DOHH2 (cell line): ENCODE measurements at regions not wholly inside any gene's neighbourhood (a gene's known extent, or its start where the extent isn't known, plus 50 kb on each side); places are given as distances from the start of the nearest gene placed in this dataset.

Experiments used
- H3F3A ChIP-seq: fragments of 200-600 bp; sonication (generic), shearing (Covaris generic); 2 replicates; pipeline ENCODE4 v1.6.0; 2016; ENCODE audit warnings: antibody characterized with exemption, mild to moderate bottlenecking; ENCODE audit not compliant: control insufficient read depth, insufficient read depth
- H3K27ac ChIP-seq: fragments of 200-600 bp; sonication (generic); 2 replicates; pipeline ENCODE4 v1.5.1; 2014; ENCODE audit warnings: low read depth, mild to moderate bottlenecking, low read length, moderate library complexity
- H3K27me3 ChIP-seq: fragments of 200-600 bp; sonication (generic); 2 replicates; pipeline ENCODE4 v1.6.1; 2014; ENCODE audit warnings: mild to moderate bottlenecking, low read length, mixed read lengths; ENCODE audit not compliant: control insufficient read depth
- H3K36me3 ChIP-seq: fragments of 200-600 bp; sonication (generic); 2 replicates; pipeline ENCODE4 v1.6.1; 2014; ENCODE audit warnings: mild to moderate bottlenecking, low read length, moderate library complexity, mixed read lengths; ENCODE audit not compliant: control insufficient read depth
- H3K4me1 ChIP-seq: fragments of 200-600 bp; sonication (generic); 2 replicates; pipeline ENCODE4 v1.6.1; 2014; ENCODE audit warnings: mild to moderate bottlenecking, low read length, mixed read lengths; ENCODE audit not compliant: control insufficient read depth
- H3K4me2 ChIP-seq: fragments of 200-600 bp; sonication (generic); 2 replicates; pipeline ENCODE4 v1.6.0; 2014; ENCODE audit warnings: mild to moderate bottlenecking, low read length, moderate library complexity
- H3K4me3 ChIP-seq: fragments of 200-600 bp; sonication (generic); 2 replicates; pipeline ENCODE4 v1.5.1; 2014; ENCODE audit warnings: mild to moderate bottlenecking, low read length, mixed read lengths
- H3K79me2 ChIP-seq: fragments of 200-600 bp; sonication (generic); 2 replicates; pipeline ENCODE4 v1.6.1; 2014; ENCODE audit warnings: mild to moderate bottlenecking, low read length, mixed read lengths; ENCODE audit not compliant: control insufficient read depth
- H3K9me2 ChIP-seq: fragments of 200-600 bp; sonication (generic); replicated peaks from 2 replicates; pipeline ENCODE4 v1.6.1; 2014; ENCODE audit warnings: mild to moderate bottlenecking, low read length, mixed read lengths; ENCODE audit not compliant: control insufficient read depth
- H3K9me3 ChIP-seq: fragments of 200-600 bp; sonication (generic); 2 replicates; pipeline ENCODE4 v1.6.1; 2014; ENCODE audit warnings: antibody characterized with exemption, low read length, mixed read lengths; ENCODE audit not compliant: control insufficient read depth, insufficient read depth
- H4K20me1 ChIP-seq: fragments of 200-600 bp; sonication (generic); 2 replicates; pipeline ENCODE4 v1.6.0; 2014; ENCODE audit warnings: low read depth, mild to moderate bottlenecking, antibody characterized with exemption, low read length, moderate library complexity; ENCODE audit not compliant: control insufficient read depth, insufficient read depth
- EZH2phosphoT487 ChIP-seq: fragments of 200-600 bp; sonication (generic); IDR thresholded peaks from 2 replicates; pipeline ENCODE4 v1.6.1; 2017; ENCODE audit warnings: borderline replicate concordance, mild to moderate bottlenecking, antibody characterized with exemption, low read length, moderate library complexity, mixed read lengths
- TF ChIP-seq, protein P1 (sequence below): fragments of 200-600 bp; sonication (generic); IDR thresholded peaks from one replicate; pipeline ENCODE4 v1.5.1; 2014; ENCODE audit warnings: antibody characterized with exemption, mild to moderate bottlenecking, low read depth, low read length; ENCODE audit not compliant: poor library complexity, severe bottlenecking

DNA sequence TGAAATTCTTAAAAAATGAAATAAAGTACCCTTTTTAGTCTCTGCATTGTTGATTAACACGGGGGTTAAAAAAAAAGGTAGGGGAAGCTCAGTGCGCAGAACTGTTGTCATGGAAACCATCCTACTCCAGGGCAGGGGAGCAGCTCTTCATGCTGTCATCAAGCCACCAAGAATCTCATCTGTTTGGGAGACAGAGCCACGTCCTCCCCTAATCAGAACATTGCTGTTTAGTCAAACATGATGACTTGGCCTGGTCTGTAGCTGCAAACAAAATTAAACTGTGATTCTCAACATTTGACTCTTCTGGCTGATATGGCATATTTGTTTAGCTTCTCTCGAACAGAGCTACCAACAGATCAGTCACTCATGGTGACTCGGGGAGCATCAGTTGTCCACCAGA is 254.4 kb upstream of the KLF14 start:
- Histone ChIP-seq H3K9me3 (no peaks in the 10 kb centered on the region), H3K27me3 (no peaks in the 10 kb centered on the region), H3K4me1 (peaks cover 12% of the 10 kb centered on the region), H3K9me2 (no peaks in the 10 kb centered on the region), H3K4me2 (no peak overlapping the region), H3K36me3 (peaks cover 59% of the 10 kb centered on the region), H3K79me2 (peaks cover 75% of the 10 kb centered on the region), H3K4me3 (no peak overlapping the region), H3K27ac (no peak overlapping the region), H3F3A (peaks cover 20% of the 10 kb centered on the region; the same call in 1 of the 2 replicates), H4K20me1 (peaks cover 19% of the 10 kb centered on the region)
- TF ChIP-seq, protein P1, sequence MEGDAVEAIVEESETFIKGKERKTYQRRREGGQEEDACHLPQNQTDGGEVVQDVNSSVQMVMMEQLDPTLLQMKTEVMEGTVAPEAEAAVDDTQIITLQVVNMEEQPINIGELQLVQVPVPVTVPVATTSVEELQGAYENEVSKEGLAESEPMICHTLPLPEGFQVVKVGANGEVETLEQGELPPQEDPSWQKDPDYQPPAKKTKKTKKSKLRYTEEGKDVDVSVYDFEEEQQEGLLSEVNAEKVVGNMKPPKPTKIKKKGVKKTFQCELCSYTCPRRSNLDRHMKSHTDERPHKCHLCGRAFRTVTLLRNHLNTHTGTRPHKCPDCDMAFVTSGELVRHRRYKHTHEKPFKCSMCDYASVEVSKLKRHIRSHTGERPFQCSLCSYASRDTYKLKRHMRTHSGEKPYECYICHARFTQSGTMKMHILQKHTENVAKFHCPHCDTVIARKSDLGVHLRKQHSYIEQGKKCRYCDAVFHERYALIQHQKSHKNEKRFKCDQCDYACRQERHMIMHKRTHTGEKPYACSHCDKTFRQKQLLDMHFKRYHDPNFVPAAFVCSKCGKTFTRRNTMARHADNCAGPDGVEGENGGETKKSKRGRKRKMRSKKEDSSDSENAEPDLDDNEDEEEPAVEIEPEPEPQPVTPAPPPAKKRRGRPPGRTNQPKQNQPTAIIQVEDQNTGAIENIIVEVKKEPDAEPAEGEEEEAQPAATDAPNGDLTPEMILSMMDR: no peak
- TF ChIP-seq EZH2phosphoT487: no peak

DNA sequence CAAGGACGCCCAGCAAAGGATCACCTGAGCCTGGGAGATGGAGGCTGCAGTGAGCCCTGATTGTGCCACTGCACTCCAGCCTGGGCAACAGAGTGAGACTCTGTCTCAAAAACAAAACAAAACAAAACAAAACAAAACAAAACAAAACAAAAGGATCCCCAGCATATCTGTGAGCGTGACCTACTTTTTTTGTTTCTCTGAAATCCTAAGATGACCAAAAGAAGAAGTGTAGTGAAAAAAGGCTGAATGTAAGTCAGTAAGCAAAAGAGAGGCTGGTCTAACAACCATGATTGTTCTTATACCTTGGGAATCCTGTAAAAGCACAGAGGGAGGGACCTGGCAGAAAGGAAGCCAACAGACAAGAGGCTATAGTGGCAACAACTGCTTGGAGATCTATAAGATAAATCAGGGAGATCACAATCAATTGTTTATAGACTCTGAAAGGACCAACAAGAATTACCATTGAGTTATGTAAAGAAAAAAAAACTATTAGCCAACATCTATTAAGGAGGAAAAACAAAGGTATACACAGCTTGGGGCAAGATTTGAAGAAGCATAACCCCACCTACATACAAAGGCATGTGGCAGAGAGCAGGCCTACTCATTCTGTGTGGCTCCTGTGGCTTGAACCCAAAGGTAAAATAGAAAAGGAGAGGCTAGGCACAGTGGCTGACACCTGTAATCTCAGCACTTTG is 255.2 kb upstream of the KLF14 start:
- TF ChIP-seq EZH2phosphoT487: no peak
- TF ChIP-seq, protein P1: no peak
- Histone ChIP-seq H3K36me3 (peaks cover 56% of the 10 kb centered on the region), H3K9me2 (no peaks in the 10 kb centered on the region), H3K9me3 (no peaks in the 10 kb centered on the region), H3K4me1 (peaks cover 15% of the 10 kb centered on the region), H3F3A (peaks cover 15% of the 10 kb centered on the region; the same call in 1 of the 2 replicates), H3K79me2 (peaks cover 81% of the 10 kb centered on the region), H3K4me2 (no peak overlapping the region), H4K20me1 (peaks cover 19% of the 10 kb centered on the region), H3K27ac (no peak overlapping the region), H3K4me3 (no peak overlapping the region), H3K27me3 (no peaks in the 10 kb centered on the region)

DNA sequence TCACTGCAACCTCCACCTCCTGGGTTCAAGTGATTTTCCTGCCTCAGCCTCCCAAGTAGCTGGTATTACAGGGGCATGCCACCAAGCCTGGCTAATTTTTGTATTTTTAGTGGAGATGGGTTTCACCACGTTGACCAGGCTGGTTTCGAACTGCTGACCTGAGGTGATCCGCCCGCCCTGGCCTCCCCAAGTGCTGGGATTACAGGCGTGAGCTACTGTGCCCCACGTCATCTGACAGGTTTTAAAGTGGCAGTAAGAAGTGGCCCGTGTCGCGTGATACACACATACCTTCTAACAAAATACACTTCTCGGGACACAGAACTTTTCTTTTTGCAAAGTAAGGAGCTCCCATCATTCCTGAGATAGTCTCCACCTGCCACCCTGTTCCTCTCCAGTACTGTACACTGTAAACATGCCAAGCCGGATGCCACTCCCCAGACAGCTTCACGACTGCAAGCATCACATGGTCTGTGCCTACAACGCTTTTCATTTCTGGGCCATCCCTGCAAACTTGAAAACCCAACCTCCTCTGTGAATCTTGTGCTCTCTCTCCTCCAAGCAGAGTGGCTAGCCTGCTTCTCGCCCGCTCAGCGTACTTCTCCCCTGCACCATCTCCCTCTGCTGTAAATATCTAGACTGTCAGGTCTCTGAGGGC is 256.3 kb upstream of the KLF14 start:
- peaks cover 53% of the 10 kb centered on the region for H3K36me3 ChIP-seq
- H3K27ac ChIP-seq: no peak overlapping the region
- H3K4me2 ChIP-seq: no peak overlapping the region
- TF ChIP-seq EZH2phosphoT487: no peak
- TF ChIP-seq, protein P1: no peak
- H3F3A ChIP-seq: peaks cover 11% of the 10 kb centered on the region; the same call in 1 of the 2 replicates
- H4K20me1 ChIP-seq: peaks cover 19% of the 10 kb centered on the region
- H3K9me2 ChIP-seq: no peaks in the 10 kb centered on the region
- no peaks in the 10 kb centered on the region for H3K27me3 ChIP-seq
- no peak overlapping the region for H3K4me3 ChIP-seq
- no peaks in the 10 kb centered on the region for H3K9me3 ChIP-seq
- H3K79me2 ChIP-seq: peaks cover 84% of the 10 kb centered on the region
- peaks cover 23% of the 10 kb centered on the region for H3K4me1 ChIP-seq
